ENCODE measurements at regions not wholly inside any gene's neighbourhood (a gene's known extent, or its start where the extent isn't known, plus 50 kb on each side); places are given as distances from the start of the nearest gene placed in this dataset.

DNA sequence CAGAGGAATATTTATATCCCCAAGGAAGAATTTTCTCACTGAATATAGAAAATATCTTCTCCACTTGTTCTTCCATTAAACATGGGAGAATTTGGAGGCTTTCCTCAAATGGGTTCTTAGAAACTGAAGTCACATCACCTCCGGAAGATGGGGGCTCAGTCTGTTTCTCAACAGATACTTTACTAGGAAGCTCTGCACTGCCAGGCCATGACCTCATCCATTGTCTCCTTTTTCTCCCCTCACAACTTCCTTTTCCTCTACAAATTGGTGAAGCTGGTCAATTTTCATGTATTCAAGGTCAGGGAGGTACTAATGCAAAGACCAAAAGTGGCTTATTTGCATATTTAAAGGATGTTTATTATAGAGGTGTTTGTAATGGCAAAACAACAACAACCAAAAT is 173.1 kb downstream of the RNF152 start:
- TF ChIP-seq SNAI2 (CRISPR knock-in tag; IDR thresholded peaks at IDR 0.05) (no peak), TOX (CRISPR knock-in tag; IDR thresholded peaks at IDR 0.05; ENCODE audit: borderline replicate concordance) (no peak), ZC3H10 (CRISPR knock-in tag; IDR thresholded peaks at IDR 0.05) (no peak), ZNF70 (CRISPR knock-in tag; IDR thresholded peaks at IDR 0.05) (no peak), ESRRG (CRISPR knock-in tag; IDR thresholded peaks at IDR 0.05) (no peak), ZFP3 (CRISPR knock-in tag; IDR thresholded peaks at IDR 0.05) (no peak), ARNTL (CRISPR knock-in tag; IDR thresholded peaks at IDR 0.05; ENCODE audit: borderline replicate concordance, low read depth) (no peak), ZNF565 (CRISPR knock-in tag; conservative IDR thresholded peaks at IDR 0.05; ENCODE audit: low read depth) (no peak), TCF4 (CRISPR knock-in tag; IDR thresholded peaks at IDR 0.05; ENCODE audit: borderline replicate concordance) (no peak), ZNF8 (CRISPR knock-in tag; IDR thresholded peaks at IDR 0.05) (no peak), ZFP30 (CRISPR knock-in tag; IDR thresholded peaks at IDR 0.05) (no peak), BACH2 (CRISPR knock-in tag; IDR thresholded peaks at IDR 0.05; ENCODE audit: borderline replicate concordance) (no peak), ISL1 (CRISPR knock-in tag; IDR thresholded peaks at IDR 0.05) (no peak), CSDC2 (CRISPR knock-in tag; IDR thresholded peaks at IDR 0.05) (no peak), OSR1 (CRISPR knock-in tag; IDR thresholded peaks at IDR 0.05) (no peak)
- TF ChIP-seq, protein P1, sequence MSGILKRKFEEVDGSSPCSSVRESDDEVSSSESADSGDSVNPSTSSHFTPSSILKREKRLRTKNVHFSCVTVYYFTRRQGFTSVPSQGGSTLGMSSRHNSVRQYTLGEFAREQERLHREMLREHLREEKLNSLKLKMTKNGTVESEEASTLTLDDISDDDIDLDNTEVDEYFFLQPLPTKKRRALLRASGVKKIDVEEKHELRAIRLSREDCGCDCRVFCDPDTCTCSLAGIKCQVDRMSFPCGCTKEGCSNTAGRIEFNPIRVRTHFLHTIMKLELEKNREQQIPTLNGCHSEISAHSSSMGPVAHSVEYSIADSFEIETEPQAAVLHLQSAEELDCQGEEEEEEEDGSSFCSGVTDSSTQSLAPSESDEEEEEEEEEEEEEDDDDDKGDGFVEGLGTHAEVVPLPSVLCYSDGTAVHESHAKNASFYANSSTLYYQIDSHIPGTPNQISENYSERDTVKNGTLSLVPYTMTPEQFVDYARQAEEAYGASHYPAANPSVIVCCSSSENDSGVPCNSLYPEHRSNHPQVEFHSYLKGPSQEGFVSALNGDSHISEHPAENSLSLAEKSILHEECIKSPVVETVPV (CRISPR knock-in tag; IDR thresholded peaks at IDR 0.05), result no peak
- TF ChIP-seq, protein P2, sequence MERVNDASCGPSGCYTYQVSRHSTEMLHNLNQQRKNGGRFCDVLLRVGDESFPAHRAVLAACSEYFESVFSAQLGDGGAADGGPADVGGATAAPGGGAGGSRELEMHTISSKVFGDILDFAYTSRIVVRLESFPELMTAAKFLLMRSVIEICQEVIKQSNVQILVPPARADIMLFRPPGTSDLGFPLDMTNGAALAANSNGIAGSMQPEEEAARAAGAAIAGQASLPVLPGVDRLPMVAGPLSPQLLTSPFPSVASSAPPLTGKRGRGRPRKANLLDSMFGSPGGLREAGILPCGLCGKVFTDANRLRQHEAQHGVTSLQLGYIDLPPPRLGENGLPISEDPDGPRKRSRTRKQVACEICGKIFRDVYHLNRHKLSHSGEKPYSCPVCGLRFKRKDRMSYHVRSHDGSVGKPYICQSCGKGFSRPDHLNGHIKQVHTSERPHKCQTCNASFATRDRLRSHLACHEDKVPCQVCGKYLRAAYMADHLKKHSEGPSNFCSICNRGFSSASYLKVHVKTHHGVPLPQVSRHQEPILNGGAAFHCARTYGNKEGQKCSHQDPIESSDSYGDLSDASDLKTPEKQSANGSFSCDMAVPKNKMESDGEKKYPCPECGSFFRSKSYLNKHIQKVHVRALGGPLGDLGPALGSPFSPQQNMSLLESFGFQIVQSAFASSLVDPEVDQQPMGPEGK (CRISPR knock-in tag; IDR thresholded peaks at IDR 0.05; ENCODE audit: borderline replicate concordance), result no peak
- TF ChIP-seq, protein P3, sequence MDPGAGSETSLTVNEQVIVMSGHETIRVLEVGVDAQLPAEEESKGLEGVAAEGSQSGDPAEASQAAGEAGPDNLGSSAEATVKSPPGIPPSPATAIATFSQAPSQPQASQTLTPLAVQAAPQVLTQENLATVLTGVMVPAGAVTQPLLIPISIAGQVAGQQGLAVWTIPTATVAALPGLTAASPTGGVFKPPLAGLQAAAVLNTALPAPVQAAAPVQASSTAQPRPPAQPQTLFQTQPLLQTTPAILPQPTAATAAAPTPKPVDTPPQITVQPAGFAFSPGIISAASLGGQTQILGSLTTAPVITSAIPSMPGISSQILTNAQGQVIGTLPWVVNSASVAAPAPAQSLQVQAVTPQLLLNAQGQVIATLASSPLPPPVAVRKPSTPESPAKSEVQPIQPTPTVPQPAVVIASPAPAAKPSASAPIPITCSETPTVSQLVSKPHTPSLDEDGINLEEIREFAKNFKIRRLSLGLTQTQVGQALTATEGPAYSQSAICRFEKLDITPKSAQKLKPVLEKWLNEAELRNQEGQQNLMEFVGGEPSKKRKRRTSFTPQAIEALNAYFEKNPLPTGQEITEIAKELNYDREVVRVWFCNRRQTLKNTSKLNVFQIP (CRISPR knock-in tag; IDR thresholded peaks at IDR 0.05; ENCODE audit: borderline replicate concordance, low read depth), result no peak
- TF ChIP-seq, protein P4, sequence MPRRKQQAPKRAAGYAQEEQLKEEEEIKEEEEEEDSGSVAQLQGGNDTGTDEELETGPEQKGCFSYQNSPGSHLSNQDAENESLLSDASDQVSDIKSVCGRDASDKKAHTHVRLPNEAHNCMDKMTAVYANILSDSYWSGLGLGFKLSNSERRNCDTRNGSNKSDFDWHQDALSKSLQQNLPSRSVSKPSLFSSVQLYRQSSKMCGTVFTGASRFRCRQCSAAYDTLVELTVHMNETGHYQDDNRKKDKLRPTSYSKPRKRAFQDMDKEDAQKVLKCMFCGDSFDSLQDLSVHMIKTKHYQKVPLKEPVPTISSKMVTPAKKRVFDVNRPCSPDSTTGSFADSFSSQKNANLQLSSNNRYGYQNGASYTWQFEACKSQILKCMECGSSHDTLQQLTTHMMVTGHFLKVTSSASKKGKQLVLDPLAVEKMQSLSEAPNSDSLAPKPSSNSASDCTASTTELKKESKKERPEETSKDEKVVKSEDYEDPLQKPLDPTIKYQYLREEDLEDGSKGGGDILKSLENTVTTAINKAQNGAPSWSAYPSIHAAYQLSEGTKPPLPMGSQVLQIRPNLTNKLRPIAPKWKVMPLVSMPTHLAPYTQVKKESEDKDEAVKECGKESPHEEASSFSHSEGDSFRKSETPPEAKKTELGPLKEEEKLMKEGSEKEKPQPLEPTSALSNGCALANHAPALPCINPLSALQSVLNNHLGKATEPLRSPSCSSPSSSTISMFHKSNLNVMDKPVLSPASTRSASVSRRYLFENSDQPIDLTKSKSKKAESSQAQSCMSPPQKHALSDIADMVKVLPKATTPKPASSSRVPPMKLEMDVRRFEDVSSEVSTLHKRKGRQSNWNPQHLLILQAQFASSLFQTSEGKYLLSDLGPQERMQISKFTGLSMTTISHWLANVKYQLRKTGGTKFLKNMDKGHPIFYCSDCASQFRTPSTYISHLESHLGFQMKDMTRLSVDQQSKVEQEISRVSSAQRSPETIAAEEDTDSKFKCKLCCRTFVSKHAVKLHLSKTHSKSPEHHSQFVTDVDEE (CRISPR knock-in tag; IDR thresholded peaks at IDR 0.05), result no peak
- no peak for ATAC-seq

DNA sequence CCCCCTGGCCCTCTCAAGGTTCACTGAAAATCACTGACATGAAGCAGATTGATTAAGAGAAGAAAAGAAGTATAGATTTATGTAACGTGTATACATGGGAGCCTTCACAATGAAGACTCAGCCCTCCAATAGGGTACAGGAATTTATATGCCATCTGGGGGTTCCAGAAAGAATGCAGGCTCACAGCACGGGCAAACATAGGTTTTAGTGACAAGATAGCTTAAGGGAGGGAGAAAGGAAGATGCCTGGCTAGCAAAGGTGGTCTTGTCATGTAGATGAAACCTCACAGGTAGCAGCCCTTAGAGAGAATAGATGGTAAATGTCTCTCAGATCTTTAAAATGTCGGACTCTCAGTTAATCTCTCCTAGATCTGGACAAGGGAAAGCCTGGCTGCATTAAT is 173.9 kb downstream of the RNF152 start:
- TF ChIP-seq BACH2 (CRISPR knock-in tag; IDR thresholded peaks at IDR 0.05; ENCODE audit: borderline replicate concordance) (no peak), CSDC2 (CRISPR knock-in tag; IDR thresholded peaks at IDR 0.05) (no peak), ZNF565 (CRISPR knock-in tag; conservative IDR thresholded peaks at IDR 0.05; ENCODE audit: low read depth) (no peak), ZFP3 (CRISPR knock-in tag; IDR thresholded peaks at IDR 0.05) (no peak), ZNF70 (CRISPR knock-in tag; IDR thresholded peaks at IDR 0.05) (no peak), GLIS3 (CRISPR knock-in tag; IDR thresholded peaks at IDR 0.05) (no peak), ZC3H10 (CRISPR knock-in tag; IDR thresholded peaks at IDR 0.05) (no peak), PPARA (CRISPR knock-in tag; IDR thresholded peaks at IDR 0.05; ENCODE audit: borderline replicate concordance) (no peak), OSR1 (CRISPR knock-in tag; IDR thresholded peaks at IDR 0.05) (no peak), TCF4 (CRISPR knock-in tag; IDR thresholded peaks at IDR 0.05; ENCODE audit: borderline replicate concordance) (no peak), SNAI2 (CRISPR knock-in tag; IDR thresholded peaks at IDR 0.05) (no peak), ISL1 (CRISPR knock-in tag; IDR thresholded peaks at IDR 0.05) (no peak), RARB (CRISPR knock-in tag; IDR thresholded peaks at IDR 0.05) (no peak), ZFP30 (CRISPR knock-in tag; IDR thresholded peaks at IDR 0.05) (no peak), ARNTL (CRISPR knock-in tag; IDR thresholded peaks at IDR 0.05; ENCODE audit: borderline replicate concordance, low read depth) (no peak)
- TF ChIP-seq, protein P1 (CRISPR knock-in tag; IDR thresholded peaks at IDR 0.05), result no peak
- TF ChIP-seq, protein P5, sequence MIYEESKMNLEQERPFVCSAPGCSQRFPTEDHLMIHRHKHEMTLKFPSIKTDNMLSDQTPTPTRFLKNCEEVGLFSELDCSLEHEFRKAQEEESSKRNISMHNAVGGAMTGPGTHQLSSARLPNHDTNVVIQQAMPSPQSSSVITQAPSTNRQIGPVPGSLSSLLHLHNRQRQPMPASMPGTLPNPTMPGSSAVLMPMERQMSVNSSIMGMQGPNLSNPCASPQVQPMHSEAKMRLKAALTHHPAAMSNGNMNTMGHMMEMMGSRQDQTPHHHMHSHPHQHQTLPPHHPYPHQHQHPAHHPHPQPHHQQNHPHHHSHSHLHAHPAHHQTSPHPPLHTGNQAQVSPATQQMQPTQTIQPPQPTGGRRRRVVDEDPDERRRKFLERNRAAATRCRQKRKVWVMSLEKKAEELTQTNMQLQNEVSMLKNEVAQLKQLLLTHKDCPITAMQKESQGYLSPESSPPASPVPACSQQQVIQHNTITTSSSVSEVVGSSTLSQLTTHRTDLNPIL (CRISPR knock-in tag; IDR thresholded peaks at IDR 0.05; ENCODE audit: low read depth), result no peak
- TF ChIP-seq, protein P3 (CRISPR knock-in tag; IDR thresholded peaks at IDR 0.05; ENCODE audit: borderline replicate concordance, low read depth), result no peak
- TF ChIP-seq, protein P2 (CRISPR knock-in tag; IDR thresholded peaks at IDR 0.05; ENCODE audit: borderline replicate concordance), result no peak
- ATAC-seq, result no peak
